ENCODE measurements at regions not wholly inside any gene's neighbourhood (a gene's known extent, or its start where the extent isn't known, plus 50 kb on each side); places are given as distances from the start of the nearest gene placed in this dataset.

GRCh38 chr1:232728507-232729263 is 76.5 kb upstream of the MAP10 start:
- Histone ChIP-seq H4K20me1 (replicated peaks; ENCODE audit: control insufficient read depth, insufficient read depth, low read length) (no peaks in the 10 kb centered on the region), H3K4me1 (replicated peaks in 1 of 2; ENCODE audit: control insufficient read depth in 2 of 2, insufficient read depth in 2 of 2, low read length in 2 of 2) (no peaks in the 10 kb centered on the region), H3K27me3 (ENCODE audit: control insufficient read depth in 2 of 2, insufficient read depth in 2 of 2, low read length in 2 of 2) (no peaks in the 10 kb centered on the region), H3K27ac (ENCODE audit: extremely low read depth, low read depth, low read length) (no peak overlapping the region), H3K36me3 (ENCODE audit: control insufficient read depth, insufficient read depth, low read length) (no peaks in the 10 kb centered on the region), H2AFZ (ENCODE audit: low read depth, low read length) (no peak overlapping the region), H3K79me2 (ENCODE audit: control insufficient read depth, insufficient read depth, low read length) (no peaks in the 10 kb centered on the region), H3K9me1 (ENCODE audit: control insufficient read depth, insufficient read depth, low read length) (no peaks in the 10 kb centered on the region), H3K4me3 (no peak overlapping the region), H3K4me2 (ENCODE audit: insufficient read depth, low read length) (no peak overlapping the region), H3K9ac (ENCODE audit: insufficient read depth in 1 of 2, low read depth in 2 of 2, low read length in 2 of 2) (no peak overlapping the region), H3K9me3 (replicated peaks; ENCODE audit: control insufficient read depth, insufficient read depth, low read depth, low read length) (no peaks in the 10 kb centered on the region)
- intact Hi-C loops (cut with micrococcal nuclease) (no loop called here), in situ Hi-C loops (cut with MboI) (no loop called here)
- ATAC-seq (no peak), DNase-seq (ENCODE audit: extremely low read depth in 1 of 4, low spot score in 3 of 4) (no peak), FAIRE-seq (no peak)
- CTCF ChIA-PET (ENCODE audit: low intra/inter-chr PET ratio) = no interaction called here
- 3% methylated on average over 6 of the region's 6 CpGs for WGBS (ENCODE audit: insufficient coverage, low coverage, missing lambda C conversion rate)
- POLR2A ChIA-PET = interaction anchor here (0.7 to 0.8 kb wide), 2 partner anchors 14 to 43 kb away, joined by 3 to 5 read pairs; no protein-coding TSS in a partner anchor
- BruUV-seq (replicated peaks) = no TSS peak
- no peak for TF ChIP-seq HMGN3 (IDR thresholded peaks at IDR 0.05; ENCODE audit: borderline replicate concordance, extremely low read depth, insufficient read length, low read depth, low read length)
- no peak for TF ChIP-seq GTF2F1 (IDR thresholded peaks at IDR 0.05; ENCODE audit: low read depth, low read length)
- no peak for TF ChIP-seq KLF13 (tag; IDR thresholded peaks at IDR 0.05; ENCODE audit: borderline replicate concordance, low read depth)
- no peak for TF ChIP-seq NR2C2 (CRISPR knock-in tag; IDR thresholded peaks at IDR 0.05)
- no peak for TF ChIP-seq NR2C2 (tag; IDR thresholded peaks at IDR 0.05)
- TF ChIP-seq DACH1 (IDR thresholded peaks at IDR 0.05; ENCODE audit: partially characterized antibody) = no peak
- no peak for TF ChIP-seq RBM34 (IDR thresholded peaks at IDR 0.05; ENCODE audit: borderline replicate concordance, insufficient read depth, low read length)
- TF ChIP-seq TEAD1 (CRISPR knock-in tag; IDR thresholded peaks at IDR 0.05) = no peak
- no peak for TF ChIP-seq LEF1 (IDR thresholded peaks at IDR 0.05)
- TF ChIP-seq POLR3G (IDR thresholded peaks at IDR 0.05; ENCODE audit: extremely low read depth, insufficient read length, insufficient replicate concordance) = no peak
